H1 (cell line): ENCODE measurements at regions not wholly inside any gene's neighbourhood (a gene's known extent, or its start where the extent isn't known, plus 50 kb on each side); places are given as distances from the start of the nearest gene placed in this dataset.

Experiments used
- MAX ChIP-seq: IDR thresholded peaks from 2 replicates; pipeline ENCODE4 v1.6.1; 2012; ENCODE audit warnings: inconsistent platforms
- TAF1 ChIP-seq: IDR thresholded peaks from 2 replicates; pipeline ENCODE4 v1.6.1; 2011; ENCODE audit warnings: mild to moderate bottlenecking, low read depth, low read length

GRCh38 chr18:22572341-22572740, 154.6 kb upstream of the CTAGE1 start (continued):
- TF ChIP-seq MAX (no peak), TAF1 (no peak)
- TF ChIP-seq, all 59 proteins: peak for 0
